ENCODE measurements at regions not wholly inside any gene's neighbourhood (a gene's known extent, or its start where the extent isn't known, plus 50 kb on each side); places are given as distances from the start of the nearest gene placed in this dataset.

GRCh38 chr4:37737466-37737865 lies 51.3 kb upstream of the RELL1 start:
- Histone ChIP-seq H3K79me2 (ENCODE audit: insufficient read depth, low read length) (no peaks in the 10 kb centered on the region), H3K9ac (ENCODE audit: low read length) (no peak overlapping the region), H2AFZ (ENCODE audit: low read depth, low read length, poor library complexity, severe bottlenecking) (peak overlapping the region; percentile 57), H3K4me1 (ENCODE audit: control insufficient read depth in 1 of 2, insufficient read depth in 2 of 2, low read length in 2 of 2) (peaks cover 0 to 12% of the 10 kb centered on the region in 2 experiments; a peak in 1 of 4 replicates), H3K36me3 (ENCODE audit: control insufficient read depth in 1 of 2, insufficient read depth in 2 of 2, low read length in 2 of 2) (no peaks in the 10 kb centered on the region), H3K9me3 (ENCODE audit: control insufficient read depth in 1 of 2, insufficient read depth in 1 of 2, low read depth in 1 of 2, low read length in 2 of 2) (no peaks in the 10 kb centered on the region), H3K27ac (ENCODE audit: low read depth, low read length) (no peak overlapping the region), H3K4me3 (replicated peaks in 1 of 2; ENCODE audit: low read depth in 1 of 2, low read length in 2 of 2) (no peak overlapping the region), H3K27me3 (ENCODE audit: insufficient read depth, low read length) (no peaks in the 10 kb centered on the region), H3K9me2 (ENCODE audit: insufficient read depth) (no peaks in the 10 kb centered on the region), H3K4me2 (ENCODE audit: low read length) (peak overlapping the region; percentile 52), H4K20me1 (ENCODE audit: insufficient read depth) (no peaks in the 10 kb centered on the region)
- ATAC-seq (peak; percentile 70), DNase-seq (ENCODE audit: low read depth, low spot score) (no peak)
- CTCF ChIA-PET = no interaction called here
- intact Hi-C loops (cut with micrococcal nuclease) = no loop called here
- RAD21 ChIA-PET (ENCODE audit: low non-redundant PET in 1 of 2, low total read pairs in 2 of 2, uncharacterized antibody in 2 of 2, unreplicated experiment in 2 of 2) = no interaction called here
- TF ChIP-seq JUND (IDR thresholded peaks at IDR 0.05) = 0 out of 2 replicates have a peak, but pooled peaks have one; percentile 14
- no peak for TF ChIP-seq POLR2A (IDR thresholded peaks at IDR 0.05; ENCODE audit: borderline replicate concordance, extremely low read depth, insufficient read depth, insufficient read length)
- no TSS peak for BruUV-seq (replicated peaks)
- POLR2A ChIA-PET = no interaction called here
